Fibroblast of lung (primary cell): ENCODE measurements at regions not wholly inside any gene's neighbourhood (a gene's known extent, or its start where the extent isn't known, plus 50 kb on each side); places are given as distances from the start of the nearest gene placed in this dataset.
"Not testable (repeated sequence)": the region's sequence is repeated elsewhere in the genome, so short reads cannot be mapped to it uniquely, and the experiment has no call there.

Experiments
- DNase-seq, 2 donors: peaks; one replicate each; pipeline versions ENCODE4 v3.0.0 to v3.0.0-alpha.2; 2010; ENCODE audit warnings: low read depth in 2 of 2
- H2AFZ ChIP-seq: 2 replicates; pipeline ENCODE4 v1.5.1; 2012; ENCODE audit warnings: low read length, control low read depth, inconsistent platforms
- H3K27ac ChIP-seq: 2 replicates; pipeline ENCODE4 v1.5.1; 2011; ENCODE audit warnings: low read length, control low read depth; ENCODE audit not compliant: insufficient read depth
- H3K27me3 ChIP-seq: 2 replicates; pipeline ENCODE4 v1.5.1; 2011; ENCODE audit warnings: mild to moderate bottlenecking, low read length; ENCODE audit not compliant: control insufficient read depth, insufficient read depth
- H3K36me3 ChIP-seq: 2 replicates; pipeline ENCODE4 v1.5.1; 2011; ENCODE audit warnings: low read length; ENCODE audit not compliant: control insufficient read depth, insufficient read depth
- H3K4me1 ChIP-seq: 2 replicates; pipeline ENCODE4 v1.5.1; 2011; ENCODE audit warnings: low read length; ENCODE audit not compliant: control insufficient read depth, insufficient read depth; ENCODE audit errors: extremely low read depth
- H3K4me2 ChIP-seq: 2 replicates; pipeline ENCODE4 v1.5.1; 2011; ENCODE audit warnings: low read length, control low read depth; ENCODE audit not compliant: insufficient read depth; ENCODE audit errors: extremely low read depth
- H3K4me3 ChIP-seq, 4 experiments: fragments of 200-600 bp in 1 of 4; sonication (generic) in 1 of 4; replicated peaks in 1 of 4; 2 replicates each; pipeline ENCODE4 v1.5.1; 2011 to 2016; ENCODE audit warnings: low read length in 4 of 4, low read depth in 3 of 4, mild to moderate bottlenecking in 3 of 4, control low read depth in 2 of 4, inconsistent platforms in 1 of 4, mixed read lengths in 1 of 4; ENCODE audit not compliant: insufficient read depth in 1 of 4; ENCODE audit errors: control extremely low read depth in 1 of 4
- H3K79me2 ChIP-seq: 2 replicates; pipeline ENCODE4 v1.5.1; 2012; ENCODE audit warnings: mild to moderate bottlenecking, low read length, inconsistent platforms; ENCODE audit not compliant: control insufficient read depth, insufficient read depth
- H3K9ac ChIP-seq: 2 replicates; pipeline ENCODE4 v1.5.1; 2011; ENCODE audit warnings: mild to moderate bottlenecking, low read length, control low read depth; ENCODE audit not compliant: insufficient read depth
- H3K9me3 ChIP-seq: 2 replicates; pipeline ENCODE4 v1.5.1; 2012; ENCODE audit warnings: low read depth, low read length; ENCODE audit not compliant: control insufficient read depth, insufficient read depth
- H4K20me1 ChIP-seq: 2 replicates; pipeline ENCODE4 v1.5.1; 2011; ENCODE audit warnings: low read length; ENCODE audit not compliant: control insufficient read depth, insufficient read depth; ENCODE audit errors: extremely low read depth
- EZH2 ChIP-seq: IDR thresholded peaks from 2 replicates; pipeline ENCODE4 v1.5.1; 2012; ENCODE audit warnings: low read length, control low read depth, mild to moderate bottlenecking; ENCODE audit errors: missing control alignments
- TF ChIP-seq, protein P1 (sequence below), 2 donors: IDR thresholded peaks in 1 of 2; conservative IDR thresholded peaks in 1 of 2; 1 replicate in 1 of 2; 2 replicates in 1 of 2; pipeline ENCODE4 v1.5.1; 2011 to 2012; ENCODE audit warnings: low read length in 2 of 2, control low read depth in 1 of 2, inconsistent platforms in 1 of 2, low read depth in 1 of 2, mild to moderate bottlenecking in 1 of 2

DNA sequence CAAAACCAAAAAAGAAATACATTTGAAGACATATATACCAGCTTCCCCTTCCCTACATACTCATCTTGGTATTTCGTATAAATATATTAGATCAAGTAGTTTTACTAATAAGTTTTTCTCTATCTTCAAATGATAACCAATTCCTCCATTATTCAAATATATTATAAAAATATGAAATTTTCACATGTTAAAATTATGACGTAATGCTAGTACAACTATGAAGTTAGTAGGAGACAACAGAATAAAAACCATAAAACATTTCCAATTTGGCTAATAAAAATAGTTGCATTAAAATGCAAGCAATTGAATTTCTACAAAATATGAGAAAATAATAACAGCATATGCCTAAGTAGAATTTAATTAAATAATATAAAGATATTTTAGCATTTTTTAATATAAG lies 501.8 kb upstream of the SLITRK5 start:
- TF ChIP-seq, protein P1, sequence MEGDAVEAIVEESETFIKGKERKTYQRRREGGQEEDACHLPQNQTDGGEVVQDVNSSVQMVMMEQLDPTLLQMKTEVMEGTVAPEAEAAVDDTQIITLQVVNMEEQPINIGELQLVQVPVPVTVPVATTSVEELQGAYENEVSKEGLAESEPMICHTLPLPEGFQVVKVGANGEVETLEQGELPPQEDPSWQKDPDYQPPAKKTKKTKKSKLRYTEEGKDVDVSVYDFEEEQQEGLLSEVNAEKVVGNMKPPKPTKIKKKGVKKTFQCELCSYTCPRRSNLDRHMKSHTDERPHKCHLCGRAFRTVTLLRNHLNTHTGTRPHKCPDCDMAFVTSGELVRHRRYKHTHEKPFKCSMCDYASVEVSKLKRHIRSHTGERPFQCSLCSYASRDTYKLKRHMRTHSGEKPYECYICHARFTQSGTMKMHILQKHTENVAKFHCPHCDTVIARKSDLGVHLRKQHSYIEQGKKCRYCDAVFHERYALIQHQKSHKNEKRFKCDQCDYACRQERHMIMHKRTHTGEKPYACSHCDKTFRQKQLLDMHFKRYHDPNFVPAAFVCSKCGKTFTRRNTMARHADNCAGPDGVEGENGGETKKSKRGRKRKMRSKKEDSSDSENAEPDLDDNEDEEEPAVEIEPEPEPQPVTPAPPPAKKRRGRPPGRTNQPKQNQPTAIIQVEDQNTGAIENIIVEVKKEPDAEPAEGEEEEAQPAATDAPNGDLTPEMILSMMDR (conservative IDR thresholded peaks at IDR 0.05 in 1 of 2, IDR thresholded peaks at IDR 0.05 in 1 of 2; ENCODE audit: low read depth in 1 of 2, low read length in 2 of 2): no peak
- TF ChIP-seq EZH2: no peak
- H3K79me2 ChIP-seq: no peaks in the 10 kb centered on the region
- no peaks in the 10 kb centered on the region for H4K20me1 ChIP-seq
- no peak for DNase-seq
- no peak overlapping the region for H2AFZ ChIP-seq
- no peaks in the 10 kb centered on the region for H3K4me1 ChIP-seq
- H3K9me3 ChIP-seq: no peaks in the 10 kb centered on the region
- H3K4me3 ChIP-seq: no peak overlapping the region
- no peak overlapping the region for H3K9ac ChIP-seq
- no peaks in the 10 kb centered on the region for H3K27me3 ChIP-seq
- H3K27ac ChIP-seq: no peak overlapping the region
- no peaks in the 10 kb centered on the region for H3K36me3 ChIP-seq
- H3K4me2 ChIP-seq: no peak overlapping the region

DNA sequence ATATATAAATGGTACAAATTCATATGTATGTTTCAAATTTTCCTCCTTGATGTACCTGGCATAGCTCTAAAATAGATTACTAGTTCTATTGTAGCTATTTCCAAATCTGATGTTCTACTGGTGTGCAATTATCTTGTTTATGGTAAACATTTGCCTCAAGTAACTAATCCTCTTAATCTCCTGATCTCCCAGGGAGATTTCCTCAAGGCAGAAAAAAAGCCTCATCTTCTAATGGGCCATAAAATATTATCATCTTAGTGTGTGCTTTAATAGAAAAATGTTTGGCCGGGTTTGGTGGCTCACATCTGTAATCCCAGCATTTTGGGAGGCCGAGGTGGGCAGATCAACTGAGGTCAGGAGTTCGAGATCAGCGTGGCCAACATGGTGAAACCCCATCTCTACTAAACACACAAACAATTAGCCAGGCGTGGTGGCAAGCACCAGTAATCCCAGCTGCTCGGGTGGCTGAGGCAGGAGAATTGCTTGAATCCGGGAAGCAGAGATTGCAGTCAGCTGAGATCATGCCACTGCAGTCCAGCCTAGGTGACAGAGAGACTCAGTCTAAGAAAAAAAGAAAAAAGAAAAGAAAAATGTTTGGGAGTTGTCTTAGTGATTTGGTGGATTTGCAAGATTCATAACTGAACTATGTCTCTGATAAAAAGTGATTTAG lies 498.9 kb upstream of the SLITRK5 start:
- no peaks in the 10 kb centered on the region for H3K9me3 ChIP-seq
- no peak overlapping the region for H3K27ac ChIP-seq
- peak in 1 of 2 donors; percentile 1 for DNase-seq
- no peaks in the 10 kb centered on the region for H4K20me1 ChIP-seq
- no peaks in the 10 kb centered on the region for H3K79me2 ChIP-seq
- no peaks in the 10 kb centered on the region for H3K27me3 ChIP-seq
- H3K36me3 ChIP-seq: no peaks in the 10 kb centered on the region
- no peak overlapping the region for H2AFZ ChIP-seq
- no peak overlapping the region for H3K4me2 ChIP-seq
- H3K9ac ChIP-seq: no peak overlapping the region
- no peak overlapping the region for H3K4me3 ChIP-seq
- H3K4me1 ChIP-seq: no peaks in the 10 kb centered on the region
- no peak for TF ChIP-seq EZH2
- TF ChIP-seq, protein P1 (conservative IDR thresholded peaks at IDR 0.05 in 1 of 2, IDR thresholded peaks at IDR 0.05 in 1 of 2; ENCODE audit: low read depth in 1 of 2, low read length in 2 of 2): no peak

DNA sequence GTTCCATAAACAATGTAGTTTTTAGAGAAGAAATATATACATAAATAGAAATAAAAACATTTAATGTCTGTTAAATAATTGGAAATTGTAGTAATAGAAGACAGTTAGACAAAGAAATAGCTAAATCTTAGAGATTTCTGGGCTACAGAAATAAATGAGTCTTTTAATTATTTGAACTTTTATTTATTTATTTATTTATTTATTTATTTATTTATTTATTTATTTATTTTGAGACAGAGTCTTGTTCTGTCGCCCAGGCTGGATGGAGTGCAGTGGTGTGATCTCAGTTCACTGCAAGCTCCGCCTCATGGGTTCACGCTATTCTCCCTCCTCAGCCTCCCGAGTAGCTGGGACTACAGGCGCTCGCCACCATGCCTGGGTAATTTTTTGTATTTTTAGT lies 486.0 kb upstream of the SLITRK5 start:
- H3K27ac ChIP-seq, H3K4me3 ChIP-seq, H3K9ac ChIP-seq, H3K79me2 ChIP-seq, H3K4me1 ChIP-seq, H3K4me2 ChIP-seq, H3K27me3 ChIP-seq, H2AFZ ChIP-seq, H4K20me1 ChIP-seq, H3K36me3 ChIP-seq, DNase-seq, H3K9me3 ChIP-seq: not testable (repeated sequence)

DNA sequence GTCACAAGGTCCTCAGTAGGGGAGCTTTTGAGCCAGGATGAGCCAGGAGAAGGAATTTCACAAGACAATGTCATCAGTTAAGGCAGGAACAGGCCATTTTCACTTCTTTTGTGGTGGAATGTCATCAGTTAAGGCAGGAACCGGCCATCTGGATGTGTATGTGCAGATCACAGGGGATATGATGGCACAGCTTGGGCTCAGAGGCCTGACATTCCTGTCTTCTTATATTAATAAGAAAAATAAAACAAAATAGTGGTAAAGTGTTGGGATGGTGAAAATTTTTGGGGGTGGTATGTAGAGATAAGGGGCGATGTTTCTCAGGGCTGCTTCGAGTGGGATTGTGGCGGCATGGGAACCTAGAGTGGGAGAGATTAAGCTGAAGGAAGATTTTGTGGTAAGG lies 484.5 kb upstream of the SLITRK5 start:
- not testable (repeated sequence) for H4K20me1 ChIP-seq

DNA sequence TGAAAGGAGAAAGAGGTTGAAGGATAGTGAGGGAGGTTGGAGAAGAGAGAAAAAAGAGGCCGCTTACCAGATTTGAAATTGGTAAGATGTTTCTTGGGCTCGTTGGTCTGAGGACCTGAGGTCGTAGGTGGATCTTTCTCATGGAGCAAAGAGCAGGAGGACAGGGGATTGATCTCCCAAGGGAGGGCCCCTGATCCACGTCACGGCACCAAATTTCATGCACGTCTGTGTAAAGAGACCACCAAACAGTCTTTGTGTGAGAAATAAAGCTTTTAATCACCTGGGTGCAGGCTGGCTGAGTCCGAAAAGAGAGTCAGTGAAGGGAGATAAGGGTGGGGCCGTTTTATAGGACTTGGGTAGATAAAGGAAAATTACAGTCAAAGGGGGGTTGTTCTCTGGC lies 479.7 kb upstream of the SLITRK5 start:
- not testable (repeated sequence) for H3K27me3 ChIP-seq, H3K4me1 ChIP-seq, H3K9ac ChIP-seq, H3K27ac ChIP-seq, H3K9me3 ChIP-seq, H3K4me3 ChIP-seq, H4K20me1 ChIP-seq, DNase-seq, H3K36me3 ChIP-seq, H2AFZ ChIP-seq, H3K79me2 ChIP-seq, H3K4me2 ChIP-seq

More for the DNA sequence above, 484.5 kb upstream of the SLITRK5 start:
- not testable (repeated sequence) for H3K4me1 ChIP-seq, H3K9ac ChIP-seq, DNase-seq, H3K9me3 ChIP-seq, H3K79me2 ChIP-seq, H3K27ac ChIP-seq, H3K27me3 ChIP-seq, H3K4me2 ChIP-seq, H3K36me3 ChIP-seq, H2AFZ ChIP-seq, H3K4me3 ChIP-seq
